ENCODE measurements at regions not wholly inside any gene's neighbourhood (a gene's known extent, or its start where the extent isn't known, plus 50 kb on each side); places are given as distances from the start of the nearest gene placed in this dataset.

- H3K27ac ChIP-seq (ENCODE audit: low read length): no peak overlapping the region
- H3K27me3 ChIP-seq (ENCODE audit: low read depth, low read length): no peaks in the 10 kb centered on the region
- H3K4me3 ChIP-seq (ENCODE audit: low read depth in 1 of 2, low read length in 2 of 2): no peak overlapping the region
- H3K9me3 ChIP-seq (ENCODE audit: control insufficient read depth in 1 of 2, low read length in 2 of 2): no peaks in the 10 kb centered on the region
- peaks cover 0 to 54% of the 10 kb centered on the region in 2 donors for H3K4me1 ChIP-seq (ENCODE audit: control insufficient read depth in 1 of 2, insufficient read depth in 2 of 2, low read length in 2 of 2)
- H3K36me3 ChIP-seq (ENCODE audit: control insufficient read depth in 1 of 2, insufficient read depth in 2 of 2, low read length in 2 of 2): no peaks in the 10 kb centered on the region
Observed at GRCh38 chrX:10048076-10048475, 80.9 kb downstream of the CLDN34 start.

GRCh38 chrX:10048707-10049106, 81.5 kb downstream of the CLDN34 start:
- Histone ChIP-seq H3K36me3 (ENCODE audit: control insufficient read depth in 1 of 2, insufficient read depth in 2 of 2, low read length in 2 of 2) (no peaks in the 10 kb centered on the region), H3K4me1 (ENCODE audit: control insufficient read depth in 1 of 2, insufficient read depth in 2 of 2, low read length in 2 of 2) (peaks cover 0 to 54% of the 10 kb centered on the region in 2 donors), H3K4me3 (ENCODE audit: low read depth in 1 of 2, low read length in 2 of 2) (no peak overlapping the region), H3K27me3 (ENCODE audit: low read depth, low read length) (no peaks in the 10 kb centered on the region), H3K27ac (ENCODE audit: low read length) (no peak overlapping the region), H3K9me3 (ENCODE audit: control insufficient read depth in 1 of 2, low read length in 2 of 2) (no peaks in the 10 kb centered on the region)

GRCh38 chrX:10049236-10049635, 82.1 kb downstream of the CLDN34 start:
- Histone ChIP-seq H3K9me3 (ENCODE audit: control insufficient read depth in 1 of 2, low read length in 2 of 2) (no peaks in the 10 kb centered on the region), H3K27ac (ENCODE audit: low read length) (no peak overlapping the region), H3K36me3 (ENCODE audit: control insufficient read depth in 1 of 2, insufficient read depth in 2 of 2, low read length in 2 of 2) (no peaks in the 10 kb centered on the region), H3K4me1 (ENCODE audit: control insufficient read depth in 1 of 2, insufficient read depth in 2 of 2, low read length in 2 of 2) (peaks cover 0 to 54% of the 10 kb centered on the region in 2 donors), H3K27me3 (ENCODE audit: low read depth, low read length) (no peaks in the 10 kb centered on the region), H3K4me3 (ENCODE audit: low read depth in 1 of 2, low read length in 2 of 2) (no peak overlapping the region)

- Histone ChIP-seq H3K4me3 (ENCODE audit: low read depth in 1 of 2, low read length in 2 of 2) (no peak overlapping the region), H3K4me1 (ENCODE audit: control insufficient read depth in 1 of 2, insufficient read depth in 2 of 2, low read length in 2 of 2) (peaks cover 0 to 42% of the 10 kb centered on the region in 2 donors), H3K27ac (ENCODE audit: low read length) (no peak overlapping the region)
Observed at GRCh38 chrX:10050481-10050880, 83.3 kb downstream of the CLDN34 start.

GRCh38 chrX:10051866-10052480, 84.8 kb downstream of the CLDN34 start:
- peaks cover 0 to 38% of the 10 kb centered on the region in 2 donors for H3K4me1 ChIP-seq (ENCODE audit: control insufficient read depth in 1 of 2, insufficient read depth in 2 of 2, low read length in 2 of 2)
- H3K36me3 ChIP-seq (ENCODE audit: control insufficient read depth in 1 of 2, insufficient read depth in 2 of 2, low read length in 2 of 2): no peaks in the 10 kb centered on the region
- no peak overlapping the region for H3K4me3 ChIP-seq (ENCODE audit: low read depth in 1 of 2, low read length in 2 of 2)
- H3K27me3 ChIP-seq (ENCODE audit: low read depth, low read length): no peaks in the 10 kb centered on the region
- no peak overlapping the region for H3K27ac ChIP-seq (ENCODE audit: low read length)
- H3K9me3 ChIP-seq (ENCODE audit: control insufficient read depth in 1 of 2, low read length in 2 of 2): no peaks in the 10 kb centered on the region

More at GRCh38 chrX:10050481-10050880, 83.3 kb downstream of the CLDN34 start:
- Histone ChIP-seq H3K36me3 (ENCODE audit: control insufficient read depth in 1 of 2, insufficient read depth in 2 of 2, low read length in 2 of 2) (no peaks in the 10 kb centered on the region), H3K9me3 (ENCODE audit: control insufficient read depth in 1 of 2, low read length in 2 of 2) (no peaks in the 10 kb centered on the region), H3K27me3 (ENCODE audit: low read depth, low read length) (no peaks in the 10 kb centered on the region)

- Histone ChIP-seq H3K27ac (ENCODE audit: low read length) (no peak overlapping the region), H3K4me1 (ENCODE audit: control insufficient read depth in 1 of 2, insufficient read depth in 2 of 2, low read length in 2 of 2) (peaks cover 0 to 30% of the 10 kb centered on the region in 2 donors)
Observed at GRCh38 chrX:10052906-10053625, 85.9 kb downstream of the CLDN34 start.

GRCh38 chrX:10054396-10054795, 87.2 kb downstream of the CLDN34 start:
- Histone ChIP-seq H3K9me3 (ENCODE audit: control insufficient read depth in 1 of 2, low read length in 2 of 2) (no peaks in the 10 kb centered on the region), H3K27me3 (ENCODE audit: low read depth, low read length) (no peaks in the 10 kb centered on the region), H3K36me3 (ENCODE audit: control insufficient read depth in 1 of 2, insufficient read depth in 2 of 2, low read length in 2 of 2) (no peaks in the 10 kb centered on the region), H3K4me3 (ENCODE audit: low read depth in 1 of 2, low read length in 2 of 2) (no peak overlapping the region), H3K27ac (ENCODE audit: low read length) (no peak overlapping the region), H3K4me1 (ENCODE audit: control insufficient read depth in 1 of 2, insufficient read depth in 2 of 2, low read length in 2 of 2) (peaks cover 0 to 26% of the 10 kb centered on the region in 2 donors)

More at GRCh38 chrX:10052906-10053625, 85.9 kb downstream of the CLDN34 start:
- Histone ChIP-seq H3K9me3 (ENCODE audit: control insufficient read depth in 1 of 2, low read length in 2 of 2) (no peaks in the 10 kb centered on the region), H3K4me3 (ENCODE audit: low read depth in 1 of 2, low read length in 2 of 2) (no peak overlapping the region), H3K36me3 (ENCODE audit: control insufficient read depth in 1 of 2, insufficient read depth in 2 of 2, low read length in 2 of 2) (no peaks in the 10 kb centered on the region), H3K27me3 (ENCODE audit: low read depth, low read length) (no peaks in the 10 kb centered on the region)

- no peaks in the 10 kb centered on the region for H3K36me3 ChIP-seq (ENCODE audit: control insufficient read depth in 1 of 2, insufficient read depth in 2 of 2, low read length in 2 of 2)
- H3K4me1 ChIP-seq (ENCODE audit: control insufficient read depth in 1 of 2, insufficient read depth in 2 of 2, low read length in 2 of 2): peaks cover 0 to 16% of the 10 kb centered on the region in 2 donors
- H3K4me3 ChIP-seq (ENCODE audit: low read depth in 1 of 2, low read length in 2 of 2): no peak overlapping the region
- H3K27me3 ChIP-seq (ENCODE audit: low read depth, low read length): no peaks in the 10 kb centered on the region
- no peaks in the 10 kb centered on the region for H3K9me3 ChIP-seq (ENCODE audit: control insufficient read depth in 1 of 2, low read length in 2 of 2)
- H3K27ac ChIP-seq (ENCODE audit: low read length): no peak overlapping the region
Observed at GRCh38 chrX:10055430-10055829, 88.3 kb downstream of the CLDN34 start.

- Histone ChIP-seq H3K27me3 (ENCODE audit: low read depth, low read length) (no peaks in the 10 kb centered on the region), H3K27ac (ENCODE audit: low read length) (no peak overlapping the region), H3K36me3 (ENCODE audit: control insufficient read depth in 1 of 2, insufficient read depth in 2 of 2, low read length in 2 of 2) (peaks cover 2 to 12% of the 10 kb centered on the region in 2 donors), H3K9me3 (ENCODE audit: control insufficient read depth in 1 of 2, low read length in 2 of 2) (no peaks in the 10 kb centered on the region), H3K4me3 (ENCODE audit: low read depth in 1 of 2, low read length in 2 of 2) (no peak overlapping the region), H3K4me1 (ENCODE audit: control insufficient read depth in 1 of 2, insufficient read depth in 2 of 2, low read length in 2 of 2) (no peaks in the 10 kb centered on the region)
Observed at GRCh38 chrX:10062352-10062751, 94.4 kb upstream of the CLCN4 start.

GRCh38 chrX:10062980-10063379, 93.8 kb upstream of the CLCN4 start:
- Histone ChIP-seq H3K9me3 (ENCODE audit: control insufficient read depth in 1 of 2, low read length in 2 of 2) (no peaks in the 10 kb centered on the region), H3K27ac (ENCODE audit: low read length) (no peak overlapping the region), H3K36me3 (ENCODE audit: control insufficient read depth in 1 of 2, insufficient read depth in 2 of 2, low read length in 2 of 2) (peaks cover 8 to 18% of the 10 kb centered on the region in 2 donors), H3K4me3 (ENCODE audit: low read depth in 1 of 2, low read length in 2 of 2) (no peak overlapping the region), H3K4me1 (ENCODE audit: control insufficient read depth in 1 of 2, insufficient read depth in 2 of 2, low read length in 2 of 2) (no peaks in the 10 kb centered on the region), H3K27me3 (ENCODE audit: low read depth, low read length) (no peaks in the 10 kb centered on the region)

- H3K36me3 ChIP-seq (ENCODE audit: control insufficient read depth in 1 of 2, insufficient read depth in 2 of 2, low read length in 2 of 2): peaks cover 8 to 18% of the 10 kb centered on the region in 2 donors
- H3K27me3 ChIP-seq (ENCODE audit: low read depth, low read length): no peaks in the 10 kb centered on the region
- H3K27ac ChIP-seq (ENCODE audit: low read length): no peak overlapping the region
- H3K9me3 ChIP-seq (ENCODE audit: control insufficient read depth in 1 of 2, low read length in 2 of 2): no peaks in the 10 kb centered on the region
- no peaks in the 10 kb centered on the region for H3K4me1 ChIP-seq (ENCODE audit: control insufficient read depth in 1 of 2, insufficient read depth in 2 of 2, low read length in 2 of 2)
- no peak overlapping the region for H3K4me3 ChIP-seq (ENCODE audit: low read depth in 1 of 2, low read length in 2 of 2)
Observed at GRCh38 chrX:10064736-10065135, 92.0 kb upstream of the CLCN4 start.

All from muscle layer of duodenum (tissue), 2 donors.